Left lung (tissue), 4 donors: ENCODE measurements at regions not wholly inside any gene's neighbourhood (a gene's known extent, or its start where the extent isn't known, plus 50 kb on each side); places are given as distances from the start of the nearest gene placed in this dataset.

Source experiments
- ATAC-seq: fragments of 200-7000 bp; cut with Tn5 transposase; one replicate; pipeline ENCODE4 v1.9.1; 2020; ENCODE audit warnings: moderate library complexity
- DNase-seq, 4 donors: peaks; one replicate each; pipeline ENCODE4 v3.0.0-alpha.2; 2013 to 2020
- H3K27ac ChIP-seq, 2 donors: fragments of 200-600 bp; sonication (generic) in 1 of 2; one replicate each; pipeline versions ENCODE4 v1.5.0 to v1.8.0; 2020 to 2021
- H3K27me3 ChIP-seq, 2 donors: fragments of 200-600 bp; sonication (generic) in 1 of 2; one replicate each; pipeline versions ENCODE4 v1.5.0 to v1.8.0; 2020 to 2021
- H3K36me3 ChIP-seq, 2 donors: fragments of 200-600 bp; sonication (generic) in 1 of 2; one replicate each; pipeline versions ENCODE4 v1.5.0 to v1.8.0; 2020 to 2021
- H3K4me1 ChIP-seq, 2 donors: fragments of 200-600 bp; one replicate each; pipeline ENCODE4 v1.8.0; 2021
- H3K4me3 ChIP-seq, 2 donors: fragments of 200-600 bp; sonication (generic) in 1 of 2; one replicate each; pipeline versions ENCODE4 v1.5.0 to v1.8.0; 2020 to 2021; ENCODE audit warnings: mild to moderate bottlenecking in 1 of 2
- H3K9me3 ChIP-seq, 2 donors: fragments of 200-600 bp; sonication (generic) in 1 of 2; one replicate each; pipeline versions ENCODE4 v1.5.0 to v1.8.0; 2020 to 2021
- intact Hi-C, 2 donors: fragments of 100-400 bp; cut with DNase I; formaldehyde crosslinking; loops; one replicate each; pipeline versions ENCODE4 v1.11.2 to v1.14.2; 2022
- TF ChIP-seq, protein P1 (sequence below), 2 donors: fragments of 200-600 bp; sonication (generic) in 1 of 2; IDR thresholded peaks; one replicate each; pipeline versions ENCODE4 v1.5.0 to v1.8.0; 2021; ENCODE audit warnings: antibody characterized with exemption in 2 of 2
- donor health status: DM: no; HTN: yes; CAD: no.
- donor health status: DM: no; HTN: no; CAD: no.

DNA sequence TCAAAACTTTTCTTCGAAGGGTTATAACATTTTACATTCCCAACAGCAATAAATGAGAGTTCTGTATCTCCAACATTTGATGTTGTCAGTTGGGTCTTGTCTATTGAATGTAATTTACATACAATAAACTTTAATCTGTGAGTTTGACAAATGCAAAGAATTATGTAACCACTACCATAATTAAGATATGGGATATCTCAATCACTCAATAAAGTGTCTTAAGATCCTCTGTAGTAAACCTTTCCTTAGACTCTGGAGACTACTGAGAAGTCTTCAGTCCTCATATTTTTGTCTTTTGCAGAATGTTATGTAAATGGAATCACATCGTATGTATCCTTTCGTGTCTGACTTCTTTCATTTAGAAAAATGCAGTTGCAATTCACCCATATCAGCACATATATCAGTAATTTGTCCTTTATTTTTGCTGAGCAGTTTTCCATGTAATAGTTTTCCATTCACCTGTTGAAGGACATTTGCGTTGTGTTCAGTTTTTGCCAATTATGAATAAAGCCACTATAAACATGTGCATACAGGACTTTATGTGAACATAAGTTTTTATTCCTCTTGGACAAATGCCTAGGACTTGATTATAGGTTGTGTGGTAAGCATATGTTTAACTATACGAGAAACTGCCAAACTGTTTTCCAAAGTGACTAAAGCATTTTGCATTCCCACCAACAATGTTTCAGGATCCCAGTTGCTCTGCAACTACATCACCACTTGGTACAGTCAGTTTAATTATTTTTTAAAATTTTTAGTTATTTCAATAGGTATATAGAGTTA lies 784.6 kb upstream of the ZNF608 start:
- no peak for DNase-seq
- TF ChIP-seq, protein P1, sequence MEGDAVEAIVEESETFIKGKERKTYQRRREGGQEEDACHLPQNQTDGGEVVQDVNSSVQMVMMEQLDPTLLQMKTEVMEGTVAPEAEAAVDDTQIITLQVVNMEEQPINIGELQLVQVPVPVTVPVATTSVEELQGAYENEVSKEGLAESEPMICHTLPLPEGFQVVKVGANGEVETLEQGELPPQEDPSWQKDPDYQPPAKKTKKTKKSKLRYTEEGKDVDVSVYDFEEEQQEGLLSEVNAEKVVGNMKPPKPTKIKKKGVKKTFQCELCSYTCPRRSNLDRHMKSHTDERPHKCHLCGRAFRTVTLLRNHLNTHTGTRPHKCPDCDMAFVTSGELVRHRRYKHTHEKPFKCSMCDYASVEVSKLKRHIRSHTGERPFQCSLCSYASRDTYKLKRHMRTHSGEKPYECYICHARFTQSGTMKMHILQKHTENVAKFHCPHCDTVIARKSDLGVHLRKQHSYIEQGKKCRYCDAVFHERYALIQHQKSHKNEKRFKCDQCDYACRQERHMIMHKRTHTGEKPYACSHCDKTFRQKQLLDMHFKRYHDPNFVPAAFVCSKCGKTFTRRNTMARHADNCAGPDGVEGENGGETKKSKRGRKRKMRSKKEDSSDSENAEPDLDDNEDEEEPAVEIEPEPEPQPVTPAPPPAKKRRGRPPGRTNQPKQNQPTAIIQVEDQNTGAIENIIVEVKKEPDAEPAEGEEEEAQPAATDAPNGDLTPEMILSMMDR (IDR thresholded peaks at IDR 0.05), result no peak
- Histone ChIP-seq H3K36me3 (no peaks in the 10 kb centered on the region), H3K4me3 (no peak overlapping the region), H3K4me1 (no peaks in the 10 kb centered on the region), H3K9me3 (peaks cover 0 to 13% of the 10 kb centered on the region in 2 donors), H3K27ac (no peak overlapping the region), H3K27me3 (no peaks in the 10 kb centered on the region)
- no peak for ATAC-seq
- intact Hi-C loops, result no loop called here

DNA sequence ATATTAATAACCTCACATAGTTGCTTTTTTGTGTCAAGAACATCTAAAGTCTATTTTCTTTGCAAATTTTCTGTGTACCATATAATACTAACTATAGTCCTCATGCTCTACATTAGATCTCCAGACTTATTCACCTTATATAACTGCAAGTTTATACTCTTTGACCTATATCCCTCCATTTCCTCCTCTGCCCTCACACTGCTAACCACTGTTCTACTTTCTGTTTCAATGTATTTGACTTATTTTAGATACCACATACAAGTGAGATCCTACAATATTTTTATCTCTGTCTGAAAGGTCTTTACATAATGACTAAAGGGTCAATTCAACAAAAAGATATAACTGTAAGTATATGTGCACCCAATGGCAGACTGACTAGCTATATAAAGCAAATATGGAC lies 789.7 kb upstream of the ZNF608 start:
- no peaks in the 10 kb centered on the region for H3K4me1 ChIP-seq
- TF ChIP-seq, protein P1 (IDR thresholded peaks at IDR 0.05), result no peak
- ATAC-seq, result no peak
- intact Hi-C loops, result no loop called here
- peaks cover 0 to 39% of the 10 kb centered on the region in 2 donors for H3K9me3 ChIP-seq
- no peak for DNase-seq
- H3K4me3 ChIP-seq, result no peak overlapping the region
- H3K27me3 ChIP-seq, result no peaks in the 10 kb centered on the region
- H3K36me3 ChIP-seq, result no peaks in the 10 kb centered on the region
- no peak overlapping the region for H3K27ac ChIP-seq

DNA sequence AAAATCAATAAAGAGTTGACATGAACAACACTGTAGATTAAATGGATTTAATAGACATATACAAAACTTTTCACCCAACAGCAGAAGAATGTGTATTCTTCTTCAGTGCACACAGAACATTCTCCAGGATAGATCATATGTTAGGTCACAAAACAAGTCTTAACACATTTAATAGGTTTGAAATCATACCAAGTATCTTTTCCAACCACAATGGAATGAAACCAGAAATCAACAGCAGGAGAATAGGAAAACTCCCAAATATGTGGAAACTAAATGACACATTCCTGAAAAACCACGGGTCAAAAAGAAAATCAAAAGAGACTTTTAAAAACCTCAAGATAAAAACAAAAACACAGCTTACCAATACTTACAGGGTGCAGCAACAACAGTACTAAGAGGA lies 790.1 kb upstream of the ZNF608 start:
- DNase-seq, result no peak
- Histone ChIP-seq H3K4me1 (no peaks in the 10 kb centered on the region), H3K27me3 (no peaks in the 10 kb centered on the region), H3K9me3 (peaks cover 0 to 39% of the 10 kb centered on the region in 2 donors), H3K4me3 (no peak overlapping the region), H3K27ac (no peak overlapping the region), H3K36me3 (no peaks in the 10 kb centered on the region)
- no peak for ATAC-seq
- intact Hi-C loops, result no loop called here
- TF ChIP-seq, protein P1 (IDR thresholded peaks at IDR 0.05), result no peak

DNA sequence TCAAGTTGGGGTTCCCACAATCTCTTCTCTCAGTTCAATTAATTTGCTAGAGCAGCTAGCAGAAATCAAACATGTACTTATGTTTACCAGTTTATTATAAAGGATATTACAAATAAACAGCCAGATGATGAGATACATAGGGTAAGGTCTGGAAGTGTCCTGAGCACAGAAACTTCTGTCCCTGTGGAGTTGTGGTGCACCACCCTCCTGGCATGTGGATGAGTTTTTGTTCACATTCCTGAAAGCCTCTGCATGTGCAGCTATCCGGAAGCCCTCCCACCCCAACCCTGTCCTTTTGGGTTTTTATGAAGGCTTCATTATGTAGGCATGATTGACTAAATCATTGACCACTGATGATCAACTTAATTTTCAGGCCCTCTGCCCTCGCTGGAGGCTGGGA lies 791.2 kb upstream of the ZNF608 start:
- H3K4me1 ChIP-seq, result no peaks in the 10 kb centered on the region
- H3K4me3 ChIP-seq, result no peak overlapping the region
- DNase-seq (no peak), ATAC-seq (no peak)
- no peaks in the 10 kb centered on the region for H3K27me3 ChIP-seq
- no peaks in the 10 kb centered on the region for H3K36me3 ChIP-seq
- intact Hi-C loops, result no loop called here
- H3K27ac ChIP-seq, result no peak overlapping the region
- TF ChIP-seq, protein P1 (IDR thresholded peaks at IDR 0.05), result no peak
- H3K9me3 ChIP-seq, result peaks cover 0 to 39% of the 10 kb centered on the region in 2 donors

DNA sequence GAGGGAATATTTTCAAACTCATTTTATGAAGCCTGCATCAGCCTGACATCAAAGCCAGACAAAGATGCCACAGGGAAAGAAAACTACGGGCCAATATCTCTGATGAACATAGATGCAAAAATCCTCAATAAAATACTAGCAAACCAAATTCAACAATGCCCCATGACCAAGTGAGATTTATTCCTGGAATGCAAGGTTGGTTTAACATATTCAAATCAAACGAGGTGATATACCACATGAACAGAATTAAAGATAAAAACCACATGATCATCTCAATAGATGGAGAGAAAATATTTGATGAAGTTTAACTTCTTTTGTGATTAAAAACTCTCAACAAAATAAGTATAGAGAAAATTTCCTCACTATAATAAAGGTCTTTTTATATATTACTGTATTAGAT lies 792.0 kb upstream of the ZNF608 start:
- H3K4me3 ChIP-seq, result no peak overlapping the region
- no peaks in the 10 kb centered on the region for H3K27me3 ChIP-seq
- ATAC-seq (no peak), DNase-seq (no peak)
- H3K36me3 ChIP-seq, result no peaks in the 10 kb centered on the region
- H3K4me1 ChIP-seq, result no peaks in the 10 kb centered on the region
- H3K27ac ChIP-seq, result no peak overlapping the region
- H3K9me3 ChIP-seq, result peaks cover 0 to 35% of the 10 kb centered on the region in 2 donors
- intact Hi-C loops, result no loop called here
- TF ChIP-seq, protein P1 (IDR thresholded peaks at IDR 0.05), result no peak
